ENCODE measurements at regions not wholly inside any gene's neighbourhood (a gene's known extent, or its start where the extent isn't known, plus 50 kb on each side); places are given as distances from the start of the nearest gene placed in this dataset.

DNA sequence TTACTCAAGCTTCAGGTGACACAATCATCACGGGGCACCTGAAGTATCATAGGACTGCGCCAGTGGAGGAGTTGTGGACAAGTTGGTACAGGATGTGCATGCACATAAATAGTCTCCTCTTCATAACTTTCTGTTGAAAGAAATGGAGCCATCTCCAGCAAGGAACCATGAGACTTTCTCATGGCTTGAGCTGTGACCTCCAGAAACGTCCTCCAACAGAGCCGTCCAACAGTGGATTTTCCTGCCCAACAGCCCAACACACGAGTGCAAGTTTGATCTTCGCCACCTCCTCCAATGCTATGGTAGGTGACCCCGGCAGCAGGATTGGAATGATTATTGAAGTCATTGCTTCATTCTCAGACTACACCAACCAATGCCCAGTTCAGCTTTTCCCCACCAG is 105.1 kb upstream of the ZNF507 start:
- H3K4me3 Mint-ChIP-seq, result no peak overlapping the region
- no peaks in the 10 kb centered on the region for H3K27me3 Mint-ChIP-seq
- no peak for DNase-seq
- no peaks in the 10 kb centered on the region for H3K36me3 Mint-ChIP-seq (ENCODE audit: low read depth)
- TF ChIP-seq, protein P1, sequence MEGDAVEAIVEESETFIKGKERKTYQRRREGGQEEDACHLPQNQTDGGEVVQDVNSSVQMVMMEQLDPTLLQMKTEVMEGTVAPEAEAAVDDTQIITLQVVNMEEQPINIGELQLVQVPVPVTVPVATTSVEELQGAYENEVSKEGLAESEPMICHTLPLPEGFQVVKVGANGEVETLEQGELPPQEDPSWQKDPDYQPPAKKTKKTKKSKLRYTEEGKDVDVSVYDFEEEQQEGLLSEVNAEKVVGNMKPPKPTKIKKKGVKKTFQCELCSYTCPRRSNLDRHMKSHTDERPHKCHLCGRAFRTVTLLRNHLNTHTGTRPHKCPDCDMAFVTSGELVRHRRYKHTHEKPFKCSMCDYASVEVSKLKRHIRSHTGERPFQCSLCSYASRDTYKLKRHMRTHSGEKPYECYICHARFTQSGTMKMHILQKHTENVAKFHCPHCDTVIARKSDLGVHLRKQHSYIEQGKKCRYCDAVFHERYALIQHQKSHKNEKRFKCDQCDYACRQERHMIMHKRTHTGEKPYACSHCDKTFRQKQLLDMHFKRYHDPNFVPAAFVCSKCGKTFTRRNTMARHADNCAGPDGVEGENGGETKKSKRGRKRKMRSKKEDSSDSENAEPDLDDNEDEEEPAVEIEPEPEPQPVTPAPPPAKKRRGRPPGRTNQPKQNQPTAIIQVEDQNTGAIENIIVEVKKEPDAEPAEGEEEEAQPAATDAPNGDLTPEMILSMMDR (IDR thresholded peaks at IDR 0.05), result no peak
- no peaks in the 10 kb centered on the region for H3K4me1 Mint-ChIP-seq
- CTCF ChIA-PET, result no interaction called here
- intact Hi-C loops (cut with micrococcal nuclease), result no loop called here
- no peaks in the 10 kb centered on the region for H3K9me3 Mint-ChIP-seq
- ATAC-seq (ENCODE audit: low read depth), result no peak
- POLR2A ChIA-PET, result no interaction called here
- no peak overlapping the region for H3K27ac Mint-ChIP-seq

GRCh38 chr19:32241306-32241705 is 104.1 kb upstream of the ZNF507 start:
- CTCF ChIA-PET, result no interaction called here
- POLR2A ChIA-PET, result no interaction called here
- Mint-ChIP-seq H3K4me1 (no peaks in the 10 kb centered on the region), H3K9me3 (no peaks in the 10 kb centered on the region), H3K4me3 (no peak overlapping the region), H3K36me3 (ENCODE audit: low read depth) (no peaks in the 10 kb centered on the region), H3K27ac (no peak overlapping the region), H3K27me3 (no peaks in the 10 kb centered on the region)
- no peak for DNase-seq
- intact Hi-C loops (cut with micrococcal nuclease), result no loop called here
- no peak for ATAC-seq (ENCODE audit: low read depth)
- TF ChIP-seq, protein P1 (IDR thresholded peaks at IDR 0.05), result no peak

DNA sequence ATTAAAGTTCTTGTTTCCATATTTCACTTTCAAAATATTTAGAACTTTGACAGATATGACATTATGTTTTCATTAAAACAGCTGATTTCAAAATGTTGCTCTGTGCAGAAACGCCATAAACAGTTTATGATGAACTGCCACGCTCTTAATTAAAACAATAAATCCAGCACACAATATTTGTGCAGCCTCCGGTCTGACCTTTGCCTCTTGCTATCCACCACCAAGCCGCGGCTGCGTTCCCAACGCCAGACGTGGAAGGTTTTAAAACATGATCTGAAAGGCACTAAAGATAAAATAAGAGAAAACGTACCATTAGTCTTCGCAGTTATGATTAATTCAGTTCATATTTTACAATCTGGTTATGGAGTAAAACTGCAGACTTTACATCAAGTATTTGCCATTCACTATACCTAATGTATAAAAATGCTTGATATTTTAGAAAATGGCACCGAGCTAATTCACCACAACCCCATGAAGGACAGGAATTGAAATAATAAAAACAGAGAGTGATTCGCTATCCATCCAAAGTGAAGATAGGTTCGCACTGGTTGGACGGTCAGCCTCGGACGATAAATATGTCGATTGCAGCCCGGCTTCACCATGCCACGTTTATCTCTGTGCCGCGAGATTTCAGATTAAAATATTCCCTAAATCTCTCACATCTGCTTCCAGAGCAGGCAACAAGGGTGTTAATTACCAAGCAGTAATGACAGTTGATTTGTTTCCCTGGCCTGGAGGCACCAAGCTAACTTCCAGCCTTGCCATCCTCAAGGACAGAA is 103.3 kb upstream of the ZNF507 start:
- Mint-ChIP-seq H3K27me3 (no peaks in the 10 kb centered on the region), H3K4me3 (no peak overlapping the region), H3K27ac (no peak overlapping the region), H3K36me3 (ENCODE audit: low read depth) (no peaks in the 10 kb centered on the region), H3K4me1 (no peaks in the 10 kb centered on the region), H3K9me3 (no peaks in the 10 kb centered on the region)
- ChIA-PET POLR2A (no interaction called here), CTCF (no interaction called here)
- DNase-seq (no peak), ATAC-seq (ENCODE audit: low read depth) (no peak)
- intact Hi-C loops (cut with micrococcal nuclease), result no loop called here
- TF ChIP-seq, protein P1 (IDR thresholded peaks at IDR 0.05), result no peak

DNA sequence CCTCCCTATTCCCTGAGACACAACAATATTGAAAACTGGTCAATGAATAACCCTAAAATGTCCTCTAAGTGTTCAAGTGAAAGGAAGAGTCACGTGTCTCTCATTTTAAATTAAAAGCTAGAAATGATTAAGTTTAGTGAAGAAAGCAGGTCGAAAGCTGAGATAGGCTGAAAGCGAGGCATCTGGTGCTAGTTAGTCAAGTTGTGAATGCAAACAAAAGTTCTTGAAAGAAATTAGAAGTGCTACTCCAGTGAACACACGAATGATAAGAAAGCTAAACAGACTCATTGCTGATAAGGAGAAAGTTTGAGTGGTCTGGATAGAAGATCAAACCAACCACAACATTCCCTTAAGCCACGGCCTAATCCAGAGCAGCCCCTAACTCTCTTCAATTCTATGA is 99.4 kb upstream of the ZNF507 start:
- ChIA-PET CTCF (no interaction called here), POLR2A (no interaction called here)
- no peaks in the 10 kb centered on the region for H3K9me3 Mint-ChIP-seq
- intact Hi-C loops (cut with micrococcal nuclease), result no loop called here
- DNase-seq (no peak), ATAC-seq (ENCODE audit: low read depth) (no peak)
- H3K4me3 Mint-ChIP-seq, result no peak overlapping the region
- no peaks in the 10 kb centered on the region for H3K27me3 Mint-ChIP-seq
- TF ChIP-seq, protein P1 (IDR thresholded peaks at IDR 0.05), result no peak
- H3K27ac Mint-ChIP-seq, result no peak overlapping the region
- no peaks in the 10 kb centered on the region for H3K36me3 Mint-ChIP-seq (ENCODE audit: low read depth)
- no peaks in the 10 kb centered on the region for H3K4me1 Mint-ChIP-seq

DNA sequence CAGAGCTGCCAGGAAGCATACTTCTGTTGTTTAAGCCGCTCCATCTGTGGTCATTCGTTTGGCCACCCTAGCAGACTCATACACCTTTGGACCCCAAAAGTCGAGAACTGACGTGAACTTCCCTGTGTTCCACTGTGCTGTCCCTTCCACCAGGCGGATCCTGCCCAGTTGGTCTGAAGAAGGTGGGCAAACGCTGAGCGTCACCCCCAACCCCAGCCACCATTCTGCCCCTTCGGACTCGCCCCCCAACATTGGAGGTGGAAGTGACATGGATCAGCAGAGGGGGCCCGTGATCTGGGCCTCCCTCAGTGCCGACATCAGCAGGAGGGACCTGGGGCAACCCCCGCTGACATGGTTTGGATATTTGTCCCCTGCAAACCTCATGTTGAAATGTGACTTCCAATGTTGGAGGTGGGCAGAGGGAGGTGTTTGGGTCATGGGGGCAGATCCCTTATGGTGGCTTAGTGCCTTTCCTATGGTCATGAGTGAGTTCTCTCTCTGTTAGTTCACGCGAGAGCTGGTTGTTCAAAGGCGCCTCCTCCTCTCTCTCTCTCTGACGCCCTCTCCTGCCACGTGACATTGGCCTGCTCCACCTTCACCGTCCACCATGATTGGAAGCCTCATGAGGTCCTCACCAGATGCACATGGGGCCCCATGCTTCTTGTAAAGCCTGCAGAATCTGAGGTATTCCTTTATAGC is 93.6 kb upstream of the ZNF507 start:
- no peaks in the 10 kb centered on the region for H3K4me1 Mint-ChIP-seq
- DNase-seq (no peak), ATAC-seq (ENCODE audit: low read depth) (no peak)
- peaks cover 2% of the 10 kb centered on the region for H3K9me3 Mint-ChIP-seq
- TF ChIP-seq, protein P1 (IDR thresholded peaks at IDR 0.05), result no peak
- H3K36me3 Mint-ChIP-seq (ENCODE audit: low read depth), result no peaks in the 10 kb centered on the region
- CTCF ChIA-PET, result no interaction called here
- H3K27ac Mint-ChIP-seq, result no peak overlapping the region
- H3K4me3 Mint-ChIP-seq, result no peak overlapping the region
- peaks cover 2% of the 10 kb centered on the region for H3K27me3 Mint-ChIP-seq
- POLR2A ChIA-PET, result no interaction called here
- intact Hi-C loops (cut with micrococcal nuclease), result no loop called here
